MCF 10A (cell line): ENCODE measurements at regions not wholly inside any gene's neighbourhood (a gene's known extent, or its start where the extent isn't known, plus 50 kb on each side); places are given as distances from the start of the nearest gene placed in this dataset.

Source experiments
- BruUV-seq: library from RNA; stranded (reverse); fragments of 400-500 nt; replicated peaks from 2 replicates; lab custom pipeline; 2021; lab: Mats Ljungman, UMichigan
- CTCF ChIA-PET: fragments of 300-600 bp; sonication (Branson Sonifier 250); formaldehyde crosslinking; extraction: SDS; loops from one replicate; lab custom pipeline; 2021; ENCODE audit warnings: antibody characterized with exemption, inconsistent platforms; lab: Yijun Ruan, JAX
- POLR2A ChIA-PET: fragments of 300-600, 350-650 bp; sonication (Branson Sonifier 250); formaldehyde crosslinking; extraction: SDS; loops from one replicate; lab custom pipeline; 2020; ENCODE audit warnings: antibody characterized with exemption, inconsistent platforms; lab: Yijun Ruan, JAX
- DNase-seq: peaks from one replicate; pipeline ENCODE4 v3.0.0-alpha.2; 2018; ENCODE audit not compliant: unreplicated experiment
- H3K27ac Mint-ChIP-seq: one replicate; pipeline ENCODE4 v1.8.0; 2022; ENCODE audit warnings: mild to moderate bottlenecking, low read depth, mixed read lengths; ENCODE audit not compliant: unreplicated experiment
- H3K27me3 Mint-ChIP-seq: one replicate; pipeline ENCODE4 v1.8.0; 2022; ENCODE audit warnings: mixed read lengths; ENCODE audit not compliant: insufficient read depth, unreplicated experiment
- H3K36me3 Mint-ChIP-seq: one replicate; pipeline ENCODE4 v1.8.0; 2022; ENCODE audit warnings: mild to moderate bottlenecking, moderate library complexity, mixed read lengths; ENCODE audit not compliant: insufficient read depth, unreplicated experiment
- H3K4me1 Mint-ChIP-seq: one replicate; pipeline ENCODE4 v1.8.0; 2022; ENCODE audit warnings: mixed read lengths; ENCODE audit not compliant: insufficient read depth, unreplicated experiment
- H3K4me3 Mint-ChIP-seq: one replicate; pipeline ENCODE4 v1.8.0; 2022; ENCODE audit warnings: mild to moderate bottlenecking, moderate library complexity, mixed read lengths; ENCODE audit not compliant: unreplicated experiment
- H3K9me3 Mint-ChIP-seq: one replicate; pipeline ENCODE4 v1.8.0; 2022; ENCODE audit warnings: mixed read lengths; ENCODE audit not compliant: unreplicated experiment
- CTCF ChIP-seq: fragments of 200-600 bp; IDR thresholded peaks from one replicate; pipeline ENCODE4 v1.8.0; 2022; ENCODE audit warnings: antibody characterized with exemption, mild to moderate bottlenecking; ENCODE audit not compliant: unreplicated experiment
- intact Hi-C: fragments of 100-400 bp; cut with micrococcal nuclease; formaldehyde crosslinking; loops from 2 replicates; pipeline ENCODE4 v1.14.1; 2022

GRCh38 chr2:63668000-63668399 is 79.2 kb downstream of the MDH1 start:
- H3K27me3 Mint-ChIP-seq, result no peaks in the 10 kb centered on the region
- ChIA-PET POLR2A (interaction anchor here (1.2 kb wide), 1 partner anchor 53 kb away, joined by 4 read pairs; no protein-coding TSS in a partner anchor), CTCF (no interaction called here)
- no peaks in the 10 kb centered on the region for H3K36me3 Mint-ChIP-seq
- peaks cover 28% of the 10 kb centered on the region for H3K4me1 Mint-ChIP-seq
- H3K27ac Mint-ChIP-seq, result no peak overlapping the region
- DNase-seq, result no peak
- intact Hi-C loops, result no loop called here
- TF ChIP-seq CTCF, result no peak
- H3K4me3 Mint-ChIP-seq, result no peak overlapping the region
- no peaks in the 10 kb centered on the region for H3K9me3 Mint-ChIP-seq
- no TSS peak for BruUV-seq

GRCh38 chr2:63668466-63668865 is 79.7 kb downstream of the MDH1 start:
- CTCF ChIA-PET, result no interaction called here
- TF ChIP-seq CTCF, result no peak
- peaks cover 24% of the 10 kb centered on the region for H3K4me1 Mint-ChIP-seq
- BruUV-seq, result no TSS peak
- no peak overlapping the region for H3K4me3 Mint-ChIP-seq
- no peaks in the 10 kb centered on the region for H3K9me3 Mint-ChIP-seq
- POLR2A ChIA-PET, result no interaction called here
- DNase-seq, result no peak
- no peak overlapping the region for H3K27ac Mint-ChIP-seq
- H3K36me3 Mint-ChIP-seq, result no peaks in the 10 kb centered on the region
- no peaks in the 10 kb centered on the region for H3K27me3 Mint-ChIP-seq
- intact Hi-C loops, result no loop called here

GRCh38 chr2:63669596-63669995 is 80.8 kb downstream of the MDH1 start:
- H3K9me3 Mint-ChIP-seq, result no peaks in the 10 kb centered on the region
- no TSS peak for BruUV-seq
- ChIA-PET CTCF (interaction anchor here (0.5 to 1.1 kb wide), 4 partner anchors 192 to 768 kb away, joined by 3 to 4 read pairs (median 3); no protein-coding TSS in a partner anchor), POLR2A (interaction anchor here (0.6 to 1.0 kb wide), 2 partner anchors 12 to 16 kb away, joined by 3 read pairs; no protein-coding TSS in a partner anchor)
- H3K4me3 Mint-ChIP-seq, result no peak overlapping the region
- no peaks in the 10 kb centered on the region for H3K27me3 Mint-ChIP-seq
- peaks cover 23% of the 10 kb centered on the region for H3K4me1 Mint-ChIP-seq
- no peaks in the 10 kb centered on the region for H3K36me3 Mint-ChIP-seq
- intact Hi-C loops, result no loop called here
- no peak for DNase-seq
- TF ChIP-seq CTCF, result no peak
- H3K27ac Mint-ChIP-seq, result no peak overlapping the region

- intact Hi-C loops, result no loop called here
- POLR2A ChIA-PET, result interaction anchor here (1.8 kb wide), 1 partner anchor 202 kb away, joined by 4 read pairs; no protein-coding TSS in a partner anchor
- no peaks in the 10 kb centered on the region for H3K4me1 Mint-ChIP-seq
- TF ChIP-seq CTCF, result no peak
- BruUV-seq, result no TSS peak
- H3K36me3 Mint-ChIP-seq, result no peaks in the 10 kb centered on the region
- H3K27me3 Mint-ChIP-seq, result no peaks in the 10 kb centered on the region
- CTCF ChIA-PET, result interaction anchor here (0.5 to 1.5 kb wide), 2 partner anchors 16 to 17 kb away, joined by 3 to 4 read pairs; no protein-coding TSS in a partner anchor
- no peak overlapping the region for H3K27ac Mint-ChIP-seq
- no peak for DNase-seq
- H3K4me3 Mint-ChIP-seq, result no peak overlapping the region
- H3K9me3 Mint-ChIP-seq, result no peaks in the 10 kb centered on the region
Measured at GRCh38 chr2:63673865-63674533, 85.2 kb downstream of the MDH1 start.
